H9 (cell line): ENCODE measurements at regions not wholly inside any gene's neighbourhood (a gene's known extent, or its start where the extent isn't known, plus 50 kb on each side); places are given as distances from the start of the nearest gene placed in this dataset.

Experiments
- DNase-seq: peaks from one replicate; pipeline ENCODE4 v3.0.0-alpha.2; 2017
- H2AFZ ChIP-seq: one replicate; pipeline ENCODE4 v1.6.1; 2013; ENCODE audit warnings: mild to moderate bottlenecking, low read length, control low read depth, moderate library complexity
- H2AK5ac ChIP-seq: 2 replicates; pipeline ENCODE4 v1.6.1; 2013; ENCODE audit warnings: low read length, control low read depth, mixed read lengths; ENCODE audit not compliant: insufficient read length
- H2BK120ac ChIP-seq: one replicate; pipeline ENCODE4 v1.6.1; 2013; ENCODE audit warnings: low read depth, mild to moderate bottlenecking, low read length, control low read depth, inconsistent platforms; ENCODE audit not compliant: poor library complexity, severe bottlenecking
- H2BK12ac ChIP-seq: 2 replicates; pipeline ENCODE4 v1.6.1; 2013; ENCODE audit warnings: low read length, control low read depth, mixed read lengths, low read depth; ENCODE audit not compliant: insufficient read length
- H2BK15ac ChIP-seq: 2 replicates; pipeline ENCODE4 v1.6.1; 2013; ENCODE audit warnings: low read depth, low read length, control low read depth
- H2BK20ac ChIP-seq: one replicate; pipeline ENCODE4 v1.6.1; 2013; ENCODE audit warnings: low read depth, mild to moderate bottlenecking, low read length, control low read depth, inconsistent platforms; ENCODE audit not compliant: poor library complexity, severe bottlenecking
- H2BK5ac ChIP-seq: 2 replicates; pipeline ENCODE4 v1.6.1; 2013; ENCODE audit warnings: low read length, control low read depth, mixed read lengths; ENCODE audit not compliant: insufficient read length
- H3K14ac ChIP-seq: 2 replicates; pipeline ENCODE4 v1.6.1; 2013; ENCODE audit warnings: low read length, control low read depth; ENCODE audit not compliant: insufficient read depth
- H3K18ac ChIP-seq: 2 replicates; pipeline ENCODE4 v1.6.1; 2013; ENCODE audit warnings: low read depth, mild to moderate bottlenecking, mixed read lengths, low read length, control low read depth; ENCODE audit not compliant: insufficient read length
- H3K23ac ChIP-seq: 2 replicates; pipeline ENCODE4 v1.6.1; 2013; ENCODE audit warnings: low read length, control low read depth, mixed read lengths, low read depth; ENCODE audit not compliant: insufficient read length
- H3K23me2 ChIP-seq: 2 replicates; pipeline ENCODE4 v1.6.1; 2013; ENCODE audit warnings: low read depth, mild to moderate bottlenecking, mixed read lengths, low read length, control low read depth; ENCODE audit not compliant: insufficient read length, poor library complexity, severe bottlenecking
- H3K27ac ChIP-seq: 2 replicates; pipeline ENCODE4 v1.5.1; 2013; ENCODE audit warnings: low read length, control low read depth, mixed read lengths, low read depth; ENCODE audit not compliant: insufficient read length
- H3K27me3 ChIP-seq: 2 replicates; pipeline ENCODE4 v1.6.1; 2013; ENCODE audit warnings: low read length, control low read depth, inconsistent platforms; ENCODE audit not compliant: insufficient read depth
- H3K4ac ChIP-seq: 2 replicates; pipeline ENCODE4 v1.6.1; 2013; ENCODE audit warnings: low read depth, mild to moderate bottlenecking, control low read depth, inconsistent platforms, low read length, moderate library complexity
- H3K4me1 ChIP-seq: 2 replicates; pipeline ENCODE4 v1.6.1; 2013; ENCODE audit warnings: low read length, control low read depth, inconsistent platforms; ENCODE audit not compliant: insufficient read depth
- H3K4me2 ChIP-seq: 2 replicates; pipeline ENCODE4 v1.6.1; 2013; ENCODE audit warnings: low read length, control low read depth, mixed read lengths; ENCODE audit not compliant: insufficient read length, insufficient read depth
- H3K56ac ChIP-seq: 2 replicates; pipeline ENCODE4 v1.6.1; 2013; ENCODE audit warnings: low read depth, mild to moderate bottlenecking, mixed read lengths, low read length, control low read depth; ENCODE audit not compliant: insufficient read length
- H3K79me1 ChIP-seq: 2 replicates; pipeline ENCODE4 v1.6.1; 2013; ENCODE audit warnings: low read depth, mild to moderate bottlenecking, moderate library complexity, low read length, control low read depth, inconsistent platforms; ENCODE audit not compliant: insufficient read depth, poor library complexity, severe bottlenecking
- H3K79me2 ChIP-seq: 2 replicates; pipeline ENCODE4 v1.6.1; 2013; ENCODE audit warnings: low read length, control low read depth, inconsistent platforms; ENCODE audit not compliant: insufficient read depth
- H3K9ac ChIP-seq: 2 replicates; pipeline ENCODE4 v1.6.1; 2013; ENCODE audit warnings: low read length, control low read depth, mixed read lengths; ENCODE audit not compliant: insufficient read length; ENCODE audit errors: extremely low read depth
- H3K9me3 ChIP-seq: one replicate; pipeline ENCODE4 v1.6.1; 2013; ENCODE audit warnings: low read depth, low read length, inconsistent platforms; ENCODE audit not compliant: control insufficient read depth
- H3T11ph ChIP-seq: one replicate; pipeline ENCODE4 v1.6.1; 2013; ENCODE audit warnings: mild to moderate bottlenecking, low read length, control low read depth, inconsistent platforms
- H4K20me1 ChIP-seq: one replicate; pipeline ENCODE4 v1.6.1; 2013; ENCODE audit not compliant: control insufficient read depth, insufficient read length, insufficient read depth
- H4K5ac ChIP-seq: 2 replicates; pipeline ENCODE4 v1.6.1; 2013; ENCODE audit warnings: low read depth, mild to moderate bottlenecking, mixed read lengths, low read length, control low read depth; ENCODE audit not compliant: insufficient read length
- H4K8ac ChIP-seq: replicated peaks from 2 replicates; pipeline ENCODE4 v1.6.1; 2013; ENCODE audit warnings: low read length, control low read depth, mixed read lengths, low read depth; ENCODE audit not compliant: insufficient read length
- H4K91ac ChIP-seq: 2 replicates; pipeline ENCODE4 v1.6.1; 2013; ENCODE audit warnings: low read depth, mild to moderate bottlenecking, moderate library complexity, mixed read lengths, low read length, control low read depth; ENCODE audit not compliant: insufficient read length
- H3K27ac Mint-ChIP-seq, 3 experiments: 2 replicates in 2 of 3; 3 replicates in 1 of 3; pipeline ENCODE4 v1.8.0; 2020 to 2021; ENCODE audit warnings: mixed read lengths in 3 of 3, mild to moderate bottlenecking in 1 of 3, moderate library complexity in 1 of 3
- H3K27me3 Mint-ChIP-seq: 2 replicates; pipeline ENCODE4 v1.8.0; 2021; ENCODE audit warnings: low read depth, mild to moderate bottlenecking, moderate library complexity, mixed read lengths
- H3K36me3 Mint-ChIP-seq, 3 experiments: 2 replicates in 2 of 3; 3 replicates in 1 of 3; pipeline ENCODE4 v1.8.0; 2020 to 2021; ENCODE audit warnings: low read depth in 3 of 3, mixed read lengths in 3 of 3; ENCODE audit not compliant: insufficient read depth in 1 of 3
- H3K4me1 Mint-ChIP-seq, 2 experiments: 2 replicates each; pipeline ENCODE4 v1.8.0; 2020; ENCODE audit warnings: mixed read lengths in 2 of 2
- H3K4me3 Mint-ChIP-seq, 2 experiments: 2 replicates in 1 of 2; 3 replicates in 1 of 2; pipeline ENCODE4 v1.8.0; 2020 to 2021; ENCODE audit warnings: mild to moderate bottlenecking in 2 of 2, mixed read lengths in 2 of 2, moderate library complexity in 1 of 2
- H3K9me3 Mint-ChIP-seq, 2 experiments: 2 replicates in 1 of 2; 3 replicates in 1 of 2; pipeline ENCODE4 v1.8.0; 2020; ENCODE audit warnings: mild to moderate bottlenecking in 2 of 2, mixed read lengths in 2 of 2, moderate library complexity in 1 of 2
- WGBS: extraction: QIAGEN DNeasy Blood & Tissue Kit; methylation state at CpG from one replicate; pipeline ENCODE4 v1.1.7; 2013; ENCODE audit warnings: missing lambda C conversion rate, low lambda C conversion rate, mixed read lengths; ENCODE audit not compliant: insufficient read length; ENCODE audit errors: extremely low coverage; 5-methylcytosine and 5-hydroxymethylcytosine counted together
- TF ChIP-seq, protein P1 (sequence below): fragments of 200-600 bp; sonication (generic); conservative IDR thresholded peaks from 3 replicates; pipeline ENCODE4 v1.8.0; 2021; ENCODE audit warnings: antibody characterized with exemption, mild to moderate bottlenecking

DNA sequence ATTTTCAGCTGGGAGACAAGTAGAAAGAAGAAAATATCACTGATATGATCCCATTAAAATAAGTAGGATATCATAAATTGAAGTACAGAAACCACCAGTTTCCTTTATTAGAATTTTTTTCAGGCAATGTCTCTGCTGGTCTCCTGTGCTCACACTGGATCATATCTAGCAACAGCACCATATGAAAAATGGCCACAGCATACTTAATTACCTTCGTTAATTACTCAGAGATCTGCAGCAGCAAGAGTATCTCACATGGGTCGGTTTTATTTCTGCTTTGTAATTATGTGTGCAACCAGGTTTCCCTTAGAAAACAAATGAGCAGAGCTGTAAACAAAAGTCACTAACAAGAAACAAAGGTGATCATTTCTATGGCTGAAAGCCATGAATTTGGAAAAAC lies 287.9 kb downstream of the LRRIQ3 start:
- no peaks in the 10 kb centered on the region for H3K79me2 ChIP-seq
- no peaks in the 10 kb centered on the region for H3K23me2 ChIP-seq
- H4K20me1 ChIP-seq = no peaks in the 10 kb centered on the region
- no peaks in the 10 kb centered on the region for H3K4me1 ChIP-seq
- H2AFZ ChIP-seq = no peak overlapping the region
- no peak overlapping the region for H3T11ph ChIP-seq
- DNase-seq = no peak
- Mint-ChIP-seq H3K4me1 (no peaks in the 10 kb centered on the region), H3K36me3 (peaks cover 7 to 13% (median 11%) of the 10 kb centered on the region in 3 experiments), H3K27ac (no peak overlapping the region), H3K9me3 (peaks cover 10 to 21% of the 10 kb centered on the region in 2 experiments), H3K27me3 (no peaks in the 10 kb centered on the region), H3K4me3 (no peak overlapping the region)
- H3K23ac ChIP-seq = no peak overlapping the region
- H3K56ac ChIP-seq = no peak overlapping the region
- no peak overlapping the region for H4K91ac ChIP-seq
- no peak overlapping the region for H4K8ac ChIP-seq
- H3K9ac ChIP-seq = no peak overlapping the region
- H3K27ac ChIP-seq = no peak overlapping the region
- H2AK5ac ChIP-seq = no peak overlapping the region
- no peaks in the 10 kb centered on the region for H3K79me1 ChIP-seq
- no peak overlapping the region for H3K4me2 ChIP-seq
- no peak overlapping the region for H2BK15ac ChIP-seq
- no peaks in the 10 kb centered on the region for H3K9me3 ChIP-seq
- no peak overlapping the region for H3K14ac ChIP-seq
- no peak overlapping the region for H2BK120ac ChIP-seq
- H4K5ac ChIP-seq = no peak overlapping the region
- TF ChIP-seq, protein P1, sequence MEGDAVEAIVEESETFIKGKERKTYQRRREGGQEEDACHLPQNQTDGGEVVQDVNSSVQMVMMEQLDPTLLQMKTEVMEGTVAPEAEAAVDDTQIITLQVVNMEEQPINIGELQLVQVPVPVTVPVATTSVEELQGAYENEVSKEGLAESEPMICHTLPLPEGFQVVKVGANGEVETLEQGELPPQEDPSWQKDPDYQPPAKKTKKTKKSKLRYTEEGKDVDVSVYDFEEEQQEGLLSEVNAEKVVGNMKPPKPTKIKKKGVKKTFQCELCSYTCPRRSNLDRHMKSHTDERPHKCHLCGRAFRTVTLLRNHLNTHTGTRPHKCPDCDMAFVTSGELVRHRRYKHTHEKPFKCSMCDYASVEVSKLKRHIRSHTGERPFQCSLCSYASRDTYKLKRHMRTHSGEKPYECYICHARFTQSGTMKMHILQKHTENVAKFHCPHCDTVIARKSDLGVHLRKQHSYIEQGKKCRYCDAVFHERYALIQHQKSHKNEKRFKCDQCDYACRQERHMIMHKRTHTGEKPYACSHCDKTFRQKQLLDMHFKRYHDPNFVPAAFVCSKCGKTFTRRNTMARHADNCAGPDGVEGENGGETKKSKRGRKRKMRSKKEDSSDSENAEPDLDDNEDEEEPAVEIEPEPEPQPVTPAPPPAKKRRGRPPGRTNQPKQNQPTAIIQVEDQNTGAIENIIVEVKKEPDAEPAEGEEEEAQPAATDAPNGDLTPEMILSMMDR = no peak
- H2BK12ac ChIP-seq = no peak overlapping the region
- H2BK5ac ChIP-seq = no peak overlapping the region
- H3K27me3 ChIP-seq = no peaks in the 10 kb centered on the region
- H3K4ac ChIP-seq = no peak overlapping the region
- no peak overlapping the region for H3K18ac ChIP-seq
- no peak overlapping the region for H2BK20ac ChIP-seq
- WGBS = no CpG with 5 or more reads among the region's 2 CpGs
